ENCODE measurements at regions not wholly inside any gene's neighbourhood (a gene's known extent, or its start where the extent isn't known, plus 50 kb on each side); places are given as distances from the start of the nearest gene placed in this dataset.
"Not testable (repeated sequence)": the region's sequence is repeated elsewhere in the genome, so short reads cannot be mapped to it uniquely, and the experiment has no call there.

- intact Hi-C loops (cut with DNase I, micrococcal nuclease), result no loop called here
- Mint-ChIP-seq H3K27ac (no peak overlapping the region), H3K27me3 (no peaks in the 10 kb centered on the region), H3K4me1 (no peaks in the 10 kb centered on the region), H3K9me3 (ENCODE audit: low read depth) (peaks cover 8% of the 10 kb centered on the region), H3K4me3 (no peak overlapping the region), H3K36me3 (ENCODE audit: low read depth) (no peaks in the 10 kb centered on the region)
- POLR2A ChIA-PET, result no interaction called here
- no peak for DNase-seq
- CTCF ChIA-PET, result no interaction called here
- ATAC-seq, result no peak
Observed at GRCh38 chr4:31467781-31468180, 747.6 kb downstream of the PCDH7 start.

GRCh38 chr4:31474221-31474620, 754.1 kb downstream of the PCDH7 start:
- no peak for DNase-seq
- intact Hi-C loops (cut with DNase I, micrococcal nuclease), result no loop called here
- no peak overlapping the region for H3K4me3 Mint-ChIP-seq
- no peaks in the 10 kb centered on the region for H3K4me1 Mint-ChIP-seq
- H3K27ac Mint-ChIP-seq, result no peak overlapping the region
- no peaks in the 10 kb centered on the region for H3K36me3 Mint-ChIP-seq (ENCODE audit: low read depth)
- ChIA-PET CTCF (no interaction called here), POLR2A (no interaction called here)
- no peaks in the 10 kb centered on the region for H3K27me3 Mint-ChIP-seq
- H3K9me3 Mint-ChIP-seq (ENCODE audit: low read depth), result peaks cover 14% of the 10 kb centered on the region
- ATAC-seq, result no peak

- Mint-ChIP-seq H3K4me1 (no peaks in the 10 kb centered on the region), H3K27me3 (no peaks in the 10 kb centered on the region), H3K27ac (no peak overlapping the region), H3K9me3 (ENCODE audit: low read depth) (peaks cover 7% of the 10 kb centered on the region), H3K4me3 (no peak overlapping the region), H3K36me3 (ENCODE audit: low read depth) (no peaks in the 10 kb centered on the region)
- intact Hi-C loops (cut with DNase I, micrococcal nuclease), result no loop called here
- ChIA-PET CTCF (no interaction called here), POLR2A (no interaction called here)
- ATAC-seq, result no peak
- no peak for DNase-seq
Observed at GRCh38 chr4:31482691-31483090, 762.5 kb downstream of the PCDH7 start.

- H3K4me3 Mint-ChIP-seq; H3K36me3 Mint-ChIP-seq (ENCODE audit: low read depth); H3K27ac Mint-ChIP-seq; CTCF ChIA-PET; DNase-seq; intact Hi-C loops (cut with DNase I, micrococcal nuclease); H3K4me1 Mint-ChIP-seq; ATAC-seq; POLR2A ChIA-PET; H3K27me3 Mint-ChIP-seq: not testable (repeated sequence)
- peaks cover 19% of the 10 kb centered on the region for H3K9me3 Mint-ChIP-seq (ENCODE audit: low read depth)
Observed at GRCh38 chr4:31499216-31499615, 779.0 kb downstream of the PCDH7 start.

GRCh38 chr4:31516520-31516919, 796.4 kb downstream of the PCDH7 start:
- DNase-seq (no peak), ATAC-seq (no peak)
- Mint-ChIP-seq H3K27me3 (no peaks in the 10 kb centered on the region), H3K4me1 (no peaks in the 10 kb centered on the region), H3K27ac (no peak overlapping the region), H3K36me3 (ENCODE audit: low read depth) (no peaks in the 10 kb centered on the region), H3K9me3 (ENCODE audit: low read depth) (peaks cover 10% of the 10 kb centered on the region), H3K4me3 (no peak overlapping the region)
- ChIA-PET POLR2A (no interaction called here), CTCF (no interaction called here)
- intact Hi-C loops (cut with DNase I, micrococcal nuclease), result no loop called here

- H3K4me3 Mint-ChIP-seq, result no peak overlapping the region
- no peaks in the 10 kb centered on the region for H3K36me3 Mint-ChIP-seq (ENCODE audit: low read depth)
- intact Hi-C loops (cut with DNase I, micrococcal nuclease), result no loop called here
- POLR2A ChIA-PET, result no interaction called here
- DNase-seq (no peak), ATAC-seq (no peak)
- H3K9me3 Mint-ChIP-seq (ENCODE audit: low read depth), result peaks cover 13% of the 10 kb centered on the region
- CTCF ChIA-PET, result no interaction called here
- H3K4me1 Mint-ChIP-seq, result no peaks in the 10 kb centered on the region
- no peaks in the 10 kb centered on the region for H3K27me3 Mint-ChIP-seq
- no peak overlapping the region for H3K27ac Mint-ChIP-seq
Observed at GRCh38 chr4:31518796-31519250, 798.7 kb downstream of the PCDH7 start.

GRCh38 chr4:31530555-31530954, 810.4 kb downstream of the PCDH7 start:
- intact Hi-C loops (cut with DNase I, micrococcal nuclease), result no loop called here
- Mint-ChIP-seq H3K4me3 (no peak overlapping the region), H3K9me3 (ENCODE audit: low read depth) (peaks cover 13% of the 10 kb centered on the region), H3K4me1 (no peaks in the 10 kb centered on the region), H3K36me3 (ENCODE audit: low read depth) (no peaks in the 10 kb centered on the region), H3K27me3 (no peaks in the 10 kb centered on the region), H3K27ac (no peak overlapping the region)
- ChIA-PET CTCF (interaction anchor here (0.6 kb wide), 1 partner anchor 74 kb away, joined by 5 read pairs; no protein-coding TSS in a partner anchor), POLR2A (no interaction called here)
- no peak for DNase-seq
- ATAC-seq, result no peak

GRCh38 chr4:31538877-31539276, 818.7 kb downstream of the PCDH7 start:
- ChIA-PET POLR2A (no interaction called here), CTCF (no interaction called here)
- no peaks in the 10 kb centered on the region for H3K27me3 Mint-ChIP-seq

GRCh38 chr4:31539284-31540069, 819.3 kb downstream of the PCDH7 start:
- intact Hi-C loops (cut with DNase I, micrococcal nuclease), result no loop called here
- CTCF ChIA-PET, result no interaction called here

More at GRCh38 chr4:31538877-31539276, 818.7 kb downstream of the PCDH7 start:
- H3K9me3 Mint-ChIP-seq (ENCODE audit: low read depth), result peaks cover 11% of the 10 kb centered on the region
- no peak for DNase-seq
- no peak overlapping the region for H3K4me3 Mint-ChIP-seq
- H3K27ac Mint-ChIP-seq, result no peak overlapping the region
- H3K36me3 Mint-ChIP-seq (ENCODE audit: low read depth), result no peaks in the 10 kb centered on the region
- no peak for ATAC-seq
- intact Hi-C loops (cut with DNase I, micrococcal nuclease), result no loop called here
- H3K4me1 Mint-ChIP-seq, result no peaks in the 10 kb centered on the region

GRCh38 chr4:31545330-31545729, 825.2 kb downstream of the PCDH7 start:
- Mint-ChIP-seq H3K4me1 (no peaks in the 10 kb centered on the region), H3K9me3 (ENCODE audit: low read depth) (no peaks in the 10 kb centered on the region), H3K36me3 (ENCODE audit: low read depth) (no peaks in the 10 kb centered on the region), H3K27me3 (no peaks in the 10 kb centered on the region), H3K27ac (no peak overlapping the region), H3K4me3 (no peak overlapping the region)
- no peak for ATAC-seq
- POLR2A ChIA-PET, result no interaction called here
- DNase-seq, result no peak
- CTCF ChIA-PET, result interaction anchor here (0.6 kb wide), 1 partner anchor 16 kb away, joined by 3 read pairs; no protein-coding TSS in a partner anchor
- intact Hi-C loops (cut with DNase I, micrococcal nuclease), result no loop called here

More at GRCh38 chr4:31539284-31540069, 819.3 kb downstream of the PCDH7 start:
- Mint-ChIP-seq H3K27me3 (no peaks in the 10 kb centered on the region), H3K27ac (no peak overlapping the region), H3K4me3 (no peak overlapping the region), H3K4me1 (no peaks in the 10 kb centered on the region), H3K36me3 (ENCODE audit: low read depth) (no peaks in the 10 kb centered on the region), H3K9me3 (ENCODE audit: low read depth) (peaks cover 7% of the 10 kb centered on the region)
- POLR2A ChIA-PET, result no interaction called here
- no peak for DNase-seq
- no peak for ATAC-seq

GRCh38 chr4:31545755-31546154, 825.6 kb downstream of the PCDH7 start:
- ChIA-PET CTCF (interaction anchor here (0.6 kb wide), 1 partner anchor 16 kb away, joined by 3 read pairs; no protein-coding TSS in a partner anchor), POLR2A (no interaction called here)
- intact Hi-C loops (cut with DNase I, micrococcal nuclease), result no loop called here
- Mint-ChIP-seq H3K4me1 (no peaks in the 10 kb centered on the region), H3K27ac (no peak overlapping the region), H3K36me3 (ENCODE audit: low read depth) (no peaks in the 10 kb centered on the region), H3K27me3 (no peaks in the 10 kb centered on the region), H3K4me3 (no peak overlapping the region), H3K9me3 (ENCODE audit: low read depth) (no peaks in the 10 kb centered on the region)
- DNase-seq (no peak), ATAC-seq (no peak)

- Mint-ChIP-seq H3K27ac (no peak overlapping the region), H3K9me3 (ENCODE audit: low read depth) (peaks cover 4% of the 10 kb centered on the region), H3K27me3 (no peaks in the 10 kb centered on the region), H3K36me3 (ENCODE audit: low read depth) (no peaks in the 10 kb centered on the region), H3K4me3 (no peak overlapping the region), H3K4me1 (no peaks in the 10 kb centered on the region)
- CTCF ChIA-PET, result no interaction called here
- POLR2A ChIA-PET, result no interaction called here
- ATAC-seq (no peak), DNase-seq (no peak)
- intact Hi-C loops (cut with DNase I, micrococcal nuclease), result no loop called here
Observed at GRCh38 chr4:31548021-31548420, 827.9 kb downstream of the PCDH7 start.
